Mucosa of rectum (tissue), 2 donors: ENCODE measurements at regions not wholly inside any gene's neighbourhood (a gene's known extent, or its start where the extent isn't known, plus 50 kb on each side); places are given as distances from the start of the nearest gene placed in this dataset.

Experiments
- H3K27ac ChIP-seq, 2 donors: one replicate each; pipeline ENCODE4 v1.7.0; 2013; ENCODE audit warnings: inconsistent platforms in 2 of 2, low read depth in 2 of 2, low read length in 2 of 2
- H3K27me3 ChIP-seq, 2 donors: one replicate each; pipeline ENCODE4 v1.7.0; 2013; ENCODE audit warnings: low read length in 2 of 2; ENCODE audit not compliant: control insufficient read depth in 2 of 2, insufficient read depth in 2 of 2
- H3K36me3 ChIP-seq, 2 donors: one replicate each; pipeline ENCODE4 v1.7.0; 2013; ENCODE audit warnings: low read length in 2 of 2; ENCODE audit not compliant: control insufficient read depth in 2 of 2, insufficient read depth in 2 of 2
- H3K4me1 ChIP-seq, 2 donors: one replicate each; pipeline ENCODE4 v1.7.0; 2013; ENCODE audit warnings: low read length in 2 of 2, mild to moderate bottlenecking in 1 of 2; ENCODE audit not compliant: control insufficient read depth in 2 of 2, insufficient read depth in 2 of 2
- H3K4me3 ChIP-seq, 2 donors: one replicate each; pipeline ENCODE4 v1.7.0; 2013; ENCODE audit warnings: low read length in 2 of 2
- H3K9ac ChIP-seq, 2 donors: one replicate each; pipeline ENCODE4 v1.7.0; 2013; ENCODE audit warnings: low read length in 2 of 2, low read depth in 1 of 2, mild to moderate bottlenecking in 1 of 2
- H3K9me3 ChIP-seq, 2 donors: one replicate each; pipeline ENCODE4 v1.7.0; 2013; ENCODE audit warnings: low read length in 2 of 2; ENCODE audit not compliant: control insufficient read depth in 2 of 2
- donor health status: healthy.
- donor health status: Normal muscosa, but diverticular disease.

- no peaks in the 10 kb centered on the region for H3K4me1 ChIP-seq
- H3K27me3 ChIP-seq: no peaks in the 10 kb centered on the region
- no peak overlapping the region for H3K4me3 ChIP-seq
- H3K9ac ChIP-seq: no peak overlapping the region
- H3K9me3 ChIP-seq: no peaks in the 10 kb centered on the region
- H3K36me3 ChIP-seq: no peaks in the 10 kb centered on the region
- H3K27ac ChIP-seq: no peak overlapping the region
Observed at GRCh38 chr11:97111559-97111958, 721.7 kb downstream of the JRKL start.

- H3K9ac ChIP-seq: no peak overlapping the region
- H3K4me1 ChIP-seq: no peaks in the 10 kb centered on the region
- no peaks in the 10 kb centered on the region for H3K36me3 ChIP-seq
- no peaks in the 10 kb centered on the region for H3K27me3 ChIP-seq
- no peak overlapping the region for H3K4me3 ChIP-seq
- H3K27ac ChIP-seq: no peak overlapping the region
- H3K9me3 ChIP-seq: no peaks in the 10 kb centered on the region
Observed at GRCh38 chr11:97118614-97119200, 728.9 kb downstream of the JRKL start.

GRCh38 chr11:97123237-97123636 lies 733.4 kb downstream of the JRKL start:
- Histone ChIP-seq H3K9me3 (no peaks in the 10 kb centered on the region), H3K27me3 (no peaks in the 10 kb centered on the region), H3K27ac (no peak overlapping the region), H3K36me3 (no peaks in the 10 kb centered on the region), H3K4me1 (no peaks in the 10 kb centered on the region), H3K4me3 (no peak overlapping the region), H3K9ac (no peak overlapping the region)

- Histone ChIP-seq H3K27me3 (no peaks in the 10 kb centered on the region), H3K4me3 (no peak overlapping the region), H3K4me1 (no peaks in the 10 kb centered on the region), H3K9me3 (no peaks in the 10 kb centered on the region), H3K27ac (no peak overlapping the region), H3K36me3 (no peaks in the 10 kb centered on the region), H3K9ac (no peak overlapping the region)
Observed at GRCh38 chr11:97136067-97136466, 746.3 kb downstream of the JRKL start.

GRCh38 chr11:97140885-97141494 lies 751.2 kb downstream of the JRKL start:
- no peak overlapping the region for H3K4me3 ChIP-seq
- H3K27me3 ChIP-seq: no peaks in the 10 kb centered on the region
- no peaks in the 10 kb centered on the region for H3K9me3 ChIP-seq
- no peak overlapping the region for H3K27ac ChIP-seq
- H3K36me3 ChIP-seq: no peaks in the 10 kb centered on the region
- H3K9ac ChIP-seq: no peak overlapping the region
- H3K4me1 ChIP-seq: no peaks in the 10 kb centered on the region

- H3K27ac ChIP-seq: no peak overlapping the region
- no peaks in the 10 kb centered on the region for H3K9me3 ChIP-seq
- H3K4me3 ChIP-seq: no peak overlapping the region
- no peak overlapping the region for H3K9ac ChIP-seq
- H3K36me3 ChIP-seq: no peaks in the 10 kb centered on the region
- H3K27me3 ChIP-seq: no peaks in the 10 kb centered on the region
- no peaks in the 10 kb centered on the region for H3K4me1 ChIP-seq
Observed at GRCh38 chr11:97143463-97143862, 753.6 kb downstream of the JRKL start.

GRCh38 chr11:97149741-97150140 lies 759.9 kb downstream of the JRKL start:
- no peaks in the 10 kb centered on the region for H3K27me3 ChIP-seq
- no peaks in the 10 kb centered on the region for H3K36me3 ChIP-seq
- no peaks in the 10 kb centered on the region for H3K4me1 ChIP-seq
- no peak overlapping the region for H3K4me3 ChIP-seq
- H3K9ac ChIP-seq: no peak overlapping the region
- no peaks in the 10 kb centered on the region for H3K9me3 ChIP-seq
- no peak overlapping the region for H3K27ac ChIP-seq

GRCh38 chr11:97157221-97157740 lies 767.5 kb downstream of the JRKL start:
- Histone ChIP-seq H3K9ac (no peak overlapping the region), H3K4me3 (no peak overlapping the region), H3K36me3 (no peaks in the 10 kb centered on the region), H3K27me3 (no peaks in the 10 kb centered on the region), H3K9me3 (no peaks in the 10 kb centered on the region), H3K27ac (no peak overlapping the region), H3K4me1 (no peaks in the 10 kb centered on the region)

GRCh38 chr11:97158243-97158642 lies 768.4 kb downstream of the JRKL start:
- no peaks in the 10 kb centered on the region for H3K36me3 ChIP-seq
- H3K4me3 ChIP-seq: no peak overlapping the region
- no peaks in the 10 kb centered on the region for H3K9me3 ChIP-seq
- H3K27ac ChIP-seq: no peak overlapping the region
- no peaks in the 10 kb centered on the region for H3K27me3 ChIP-seq
- no peaks in the 10 kb centered on the region for H3K4me1 ChIP-seq
- no peak overlapping the region for H3K9ac ChIP-seq

GRCh38 chr11:97163631-97164191 lies 773.9 kb downstream of the JRKL start:
- no peaks in the 10 kb centered on the region for H3K36me3 ChIP-seq
- no peaks in the 10 kb centered on the region for H3K27me3 ChIP-seq
- H3K27ac ChIP-seq: no peak overlapping the region
- no peak overlapping the region for H3K4me3 ChIP-seq
- no peaks in the 10 kb centered on the region for H3K4me1 ChIP-seq
- H3K9me3 ChIP-seq: no peaks in the 10 kb centered on the region
- no peak overlapping the region for H3K9ac ChIP-seq
